ENCODE measurements at regions not wholly inside any gene's neighbourhood (a gene's known extent, or its start where the extent isn't known, plus 50 kb on each side); places are given as distances from the start of the nearest gene placed in this dataset.

- TF ChIP-seq EP300 (IDR thresholded peaks at IDR 0.05) (no peak), CTCF (IDR thresholded peaks at IDR 0.05) (no peak), POLR2A (IDR thresholded peaks at IDR 0.05) (no peak), POLR2AphosphoS5 (IDR thresholded peaks at IDR 0.05) (no peak)
These were observed 366.3 kb downstream of the ICE1 start for GRCh38 chr5:5788793-5789192.

GRCh38 chr5:5787373-5787772, 364.9 kb downstream of the ICE1 start:
- no peak overlapping the region for H3K4me3 ChIP-seq
- H3K27ac ChIP-seq: no peak overlapping the region
- no peaks in the 10 kb centered on the region for H3K27me3 ChIP-seq
- WGBS, 2 donors (ENCODE audit: low coverage in 1 of 2): 67 to 74% methylated on average over 1 to 2 of the region's 2 CpGs
- no peaks in the 10 kb centered on the region for H3K36me3 ChIP-seq
- no peak for TF ChIP-seq POLR2AphosphoS5 (IDR thresholded peaks at IDR 0.05)
- TF ChIP-seq EP300 (IDR thresholded peaks at IDR 0.05): no peak
- TF ChIP-seq CTCF (IDR thresholded peaks at IDR 0.05): no peak
- TF ChIP-seq POLR2A (IDR thresholded peaks at IDR 0.05): no peak
- H3K9me3 ChIP-seq: peaks cover 0 to 6% (median 0%) of the 10 kb centered on the region in 3 donors
- no peak for ATAC-seq
- peaks cover 0 to 10% (median 0%) of the 10 kb centered on the region in 3 donors for H3K4me1 ChIP-seq

More at GRCh38 chr5:5788793-5789192, 366.3 kb downstream of the ICE1 start:
- WGBS, 2 donors (ENCODE audit: low coverage in 1 of 2): 84 to 90% methylated on average over 5 of the region's 5 CpGs
- Histone ChIP-seq H3K4me1 (peaks cover 0 to 8% (median 0%) of the 10 kb centered on the region in 3 donors), H3K27ac (no peak overlapping the region), H3K27me3 (no peaks in the 10 kb centered on the region), H3K36me3 (no peaks in the 10 kb centered on the region), H3K9me3 (peaks cover 0 to 6% (median 0%) of the 10 kb centered on the region in 3 donors), H3K4me3 (no peak overlapping the region)
- ATAC-seq: no peak

GRCh38 chr5:5784101-5784500, 361.6 kb downstream of the ICE1 start:
- Histone ChIP-seq H3K27ac (peak overlapping the region in 1 of 4 donors; percentile 22), H3K27me3 (no peaks in the 10 kb centered on the region), H3K9me3 (peaks cover 0 to 6% (median 0%) of the 10 kb centered on the region in 3 donors), H3K36me3 (no peaks in the 10 kb centered on the region), H3K4me3 (peak overlapping the region in 1 of 2 donors; percentile 5), H3K4me1 (peaks cover 0 to 10% (median 0%) of the 10 kb centered on the region in 3 donors)
- no peak for TF ChIP-seq POLR2A (IDR thresholded peaks at IDR 0.05)
- no peak for TF ChIP-seq POLR2AphosphoS5 (IDR thresholded peaks at IDR 0.05)
- no peak for TF ChIP-seq CTCF (IDR thresholded peaks at IDR 0.05)
- TF ChIP-seq EP300 (IDR thresholded peaks at IDR 0.05): no peak
- ATAC-seq: no peak
- WGBS, 2 donors (ENCODE audit: low coverage in 1 of 2): 38 to 39% methylated on average over 4 to 5 of the region's 5 CpGs

GRCh38 chr5:5783021-5783420, 360.5 kb downstream of the ICE1 start:
- TF ChIP-seq POLR2AphosphoS5 (IDR thresholded peaks at IDR 0.05): no peak
- TF ChIP-seq CTCF (IDR thresholded peaks at IDR 0.05): no peak
- no peak for TF ChIP-seq EP300 (IDR thresholded peaks at IDR 0.05)
- no peak for TF ChIP-seq POLR2A (IDR thresholded peaks at IDR 0.05)
- no peak for ATAC-seq
- WGBS, 2 donors (ENCODE audit: low coverage in 1 of 2): 65 to 90% methylated on average over 2 of the region's 2 CpGs

GRCh38 chr5:5782402-5782801, 359.9 kb downstream of the ICE1 start:
- no peak overlapping the region for H3K27ac ChIP-seq
- no peaks in the 10 kb centered on the region for H3K27me3 ChIP-seq
- H3K4me1 ChIP-seq: peaks cover 0 to 10% (median 0%) of the 10 kb centered on the region in 3 donors
- TF ChIP-seq POLR2A (IDR thresholded peaks at IDR 0.05): no peak
- TF ChIP-seq CTCF (IDR thresholded peaks at IDR 0.05): no peak
- no peak for TF ChIP-seq EP300 (IDR thresholded peaks at IDR 0.05)
- TF ChIP-seq POLR2AphosphoS5 (IDR thresholded peaks at IDR 0.05): no peak
- peaks cover 0 to 6% (median 0%) of the 10 kb centered on the region in 3 donors for H3K9me3 ChIP-seq
- H3K4me3 ChIP-seq: no peak overlapping the region
- no peaks in the 10 kb centered on the region for H3K36me3 ChIP-seq
- no peak for ATAC-seq
- WGBS, 2 donors (ENCODE audit: low coverage in 1 of 2): 80 to 96% methylated on average over 1 to 4 of the region's 4 CpGs

More at GRCh38 chr5:5783021-5783420, 360.5 kb downstream of the ICE1 start:
- Histone ChIP-seq H3K36me3 (no peaks in the 10 kb centered on the region), H3K27me3 (no peaks in the 10 kb centered on the region), H3K4me1 (peaks cover 0 to 10% (median 0%) of the 10 kb centered on the region in 3 donors), H3K4me3 (no peak overlapping the region), H3K27ac (no peak overlapping the region), H3K9me3 (peaks cover 0 to 6% (median 0%) of the 10 kb centered on the region in 3 donors)

Data from gastroesophageal sphincter (tissue), 4 donors.